ENCODE measurements at regions not wholly inside any gene's neighbourhood (a gene's known extent, or its start where the extent isn't known, plus 50 kb on each side); places are given as distances from the start of the nearest gene placed in this dataset.

DNA sequence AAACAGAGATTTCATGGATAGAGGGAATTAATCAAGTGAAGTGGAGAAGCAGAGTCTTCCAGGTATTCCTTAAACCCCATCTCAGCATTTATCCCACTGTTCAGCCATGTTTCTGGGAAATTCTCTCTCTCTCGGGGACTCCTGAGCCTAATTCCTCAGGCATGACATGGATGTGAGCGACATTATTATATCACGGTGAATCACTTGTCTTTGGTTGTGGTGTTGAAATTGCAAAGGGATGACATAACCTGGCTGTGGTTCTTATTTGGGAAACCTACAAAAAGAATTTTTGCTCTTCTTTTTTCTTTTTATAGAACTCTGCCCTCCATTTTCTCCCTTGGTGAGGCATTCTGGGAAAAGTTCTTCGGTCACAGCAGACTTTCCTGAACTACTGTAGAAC is 457.9 kb upstream of the PTGER4 start:
- Histone ChIP-seq H3K27me3 (ENCODE audit: control insufficient read depth, insufficient read depth, low read length) (no peaks in the 10 kb centered on the region), H3K36me3 (ENCODE audit: control insufficient read depth, insufficient read depth, low read length) (no peaks in the 10 kb centered on the region), H3K4me3 (ENCODE audit: low read depth, low read length) (no peak overlapping the region)
- DNase-seq (ENCODE audit: low read depth) = peak; percentile 83
- TF ChIP-seq CTCF (IDR thresholded peaks at IDR 0.05; ENCODE audit: insufficient read depth, low read length, poor library complexity, severe bottlenecking) = no peak

GRCh38 chr5:40221255-40221654 is 458.5 kb upstream of the PTGER4 start:
- Histone ChIP-seq H3K36me3 (ENCODE audit: control insufficient read depth, insufficient read depth, low read length) (no peaks in the 10 kb centered on the region), H3K4me3 (ENCODE audit: low read depth, low read length) (no peak overlapping the region), H3K27me3 (ENCODE audit: control insufficient read depth, insufficient read depth, low read length) (no peaks in the 10 kb centered on the region)
- no peak for TF ChIP-seq CTCF (IDR thresholded peaks at IDR 0.05; ENCODE audit: insufficient read depth, low read length, poor library complexity, severe bottlenecking)
- DNase-seq (ENCODE audit: low read depth) = no peak

- no peaks in the 10 kb centered on the region for H3K27me3 ChIP-seq (ENCODE audit: control insufficient read depth, insufficient read depth, low read length)
- DNase-seq (ENCODE audit: low read depth) = no peak
- H3K4me3 ChIP-seq (ENCODE audit: low read depth, low read length) = no peak overlapping the region
- no peak for TF ChIP-seq CTCF (IDR thresholded peaks at IDR 0.05; ENCODE audit: insufficient read depth, low read length, poor library complexity, severe bottlenecking)
- H3K36me3 ChIP-seq (ENCODE audit: control insufficient read depth, insufficient read depth, low read length) = no peaks in the 10 kb centered on the region
These were observed 459.5 kb upstream of the PTGER4 start for GRCh38 chr5:40220260-40220659.

DNA sequence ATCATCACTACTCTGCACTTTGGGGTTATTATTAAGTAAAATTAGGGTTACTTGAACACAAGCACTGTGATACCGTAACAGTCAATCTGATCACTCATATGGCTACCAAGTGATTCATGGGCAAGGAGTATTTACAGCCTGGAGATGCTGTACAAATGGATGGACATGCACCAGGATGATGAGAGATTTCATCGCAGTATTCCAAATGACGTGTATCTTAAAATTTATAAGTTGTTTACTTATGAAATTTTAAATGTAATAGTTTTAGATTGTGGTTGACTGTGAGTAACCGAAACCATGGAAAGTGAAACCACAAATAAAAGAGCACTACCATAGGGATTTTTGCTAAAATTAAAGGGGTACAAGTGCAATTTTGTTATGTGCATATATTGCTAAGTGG is 462.2 kb upstream of the PTGER4 start:
- TF ChIP-seq CTCF (IDR thresholded peaks at IDR 0.05; ENCODE audit: insufficient read depth, low read length, poor library complexity, severe bottlenecking) = no peak
- Histone ChIP-seq H3K27me3 (ENCODE audit: control insufficient read depth, insufficient read depth, low read length) (no peaks in the 10 kb centered on the region), H3K36me3 (ENCODE audit: control insufficient read depth, insufficient read depth, low read length) (no peaks in the 10 kb centered on the region), H3K4me3 (ENCODE audit: low read depth, low read length) (no peak overlapping the region)
- DNase-seq (ENCODE audit: low read depth) = no peak

DNA sequence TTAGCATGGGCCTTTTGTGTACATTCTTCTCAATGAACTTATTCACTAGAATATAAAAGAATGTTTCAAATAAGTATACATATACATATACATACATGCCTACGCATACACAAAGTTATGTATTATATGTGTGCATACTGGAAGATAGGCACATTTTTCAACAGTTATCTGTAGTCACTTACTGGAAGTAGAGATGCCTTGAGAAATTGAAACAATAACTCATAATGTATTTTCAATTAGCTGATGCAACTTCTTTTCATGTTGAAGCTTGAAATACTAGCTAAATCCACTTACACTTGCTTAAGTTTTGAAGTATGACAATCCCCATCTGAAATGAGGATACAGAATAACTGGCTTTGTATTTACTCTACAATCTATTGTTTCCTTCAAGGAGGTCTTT is 469.0 kb upstream of the PTGER4 start:
- no peak for DNase-seq (ENCODE audit: low read depth)
- H3K36me3 ChIP-seq (ENCODE audit: control insufficient read depth, insufficient read depth, low read length) = no peaks in the 10 kb centered on the region
- TF ChIP-seq CTCF (IDR thresholded peaks at IDR 0.05; ENCODE audit: insufficient read depth, low read length, poor library complexity, severe bottlenecking) = no peak
- no peak overlapping the region for H3K4me3 ChIP-seq (ENCODE audit: low read depth, low read length)
- H3K27me3 ChIP-seq (ENCODE audit: control insufficient read depth, insufficient read depth, low read length) = no peaks in the 10 kb centered on the region

- Histone ChIP-seq H3K27me3 (ENCODE audit: control insufficient read depth, insufficient read depth, low read length) (no peaks in the 10 kb centered on the region), H3K4me3 (ENCODE audit: low read depth, low read length) (no peak overlapping the region), H3K36me3 (ENCODE audit: control insufficient read depth, insufficient read depth, low read length) (no peaks in the 10 kb centered on the region)
- TF ChIP-seq CTCF (IDR thresholded peaks at IDR 0.05; ENCODE audit: insufficient read depth, low read length, poor library complexity, severe bottlenecking) = no peak
- no peak for DNase-seq (ENCODE audit: low read depth)
These were observed 473.7 kb upstream of the PTGER4 start for GRCh38 chr5:40206030-40206429.

Measured in kidney epithelial cell (primary cell).